Epithelial cell of prostate (primary cell): ENCODE measurements at regions not wholly inside any gene's neighbourhood (a gene's known extent, or its start where the extent isn't known, plus 50 kb on each side); places are given as distances from the start of the nearest gene placed in this dataset.

Experiments used
- DNase-seq: peaks from one replicate; pipeline ENCODE4 v3.0.0-alpha.2; 2011; ENCODE audit warnings: low read depth, low spot score
- H3K27ac ChIP-seq: fragments of 450-650 bp; 2 replicates; pipeline ENCODE4 v1.5.1; 2017; ENCODE audit warnings: mild to moderate bottlenecking

- DNase-seq = no peak
- no peak overlapping the region for H3K27ac ChIP-seq
Observed at GRCh38 chr1:201653233-201653632, 114.3 kb downstream of the NAV1 start.

- H3K27ac ChIP-seq = no peak overlapping the region
- no peak for DNase-seq
Observed at GRCh38 chr1:201653883-201654282, 115.0 kb downstream of the NAV1 start.

GRCh38 chr1:201655243-201655642, 116.3 kb downstream of the NAV1 start:
- no peak overlapping the region for H3K27ac ChIP-seq
- no peak for DNase-seq

- DNase-seq = no peak
- H3K27ac ChIP-seq = no peak overlapping the region
Observed at GRCh38 chr1:201655910-201656309, 117.0 kb downstream of the NAV1 start.

GRCh38 chr1:201656311-201657032, 117.5 kb downstream of the NAV1 start:
- H3K27ac ChIP-seq = no peak overlapping the region
- DNase-seq = no peak

- H3K27ac ChIP-seq = no peak overlapping the region
- no peak for DNase-seq
Observed at GRCh38 chr1:201659572-201659971, 120.6 kb downstream of the NAV1 start.

- no peak for DNase-seq
- no peak overlapping the region for H3K27ac ChIP-seq
Observed at GRCh38 chr1:201660931-201661822, 122.2 kb downstream of the NAV1 start.

- DNase-seq = no peak
- H3K27ac ChIP-seq = no peak overlapping the region
Observed at GRCh38 chr1:201661823-201662359, 123.0 kb downstream of the NAV1 start.

GRCh38 chr1:201662646-201663045, 123.7 kb downstream of the NAV1 start:
- no peak overlapping the region for H3K27ac ChIP-seq
- DNase-seq = no peak

GRCh38 chr1:201663491-201664113, 124.7 kb downstream of the NAV1 start:
- no peak overlapping the region for H3K27ac ChIP-seq
- no peak for DNase-seq

GRCh38 chr1:201665036-201665435, 126.1 kb downstream of the NAV1 start:
- H3K27ac ChIP-seq = no peak overlapping the region
- DNase-seq = no peak

- DNase-seq = no peak
- H3K27ac ChIP-seq = no peak overlapping the region
Observed at GRCh38 chr1:201666102-201666501, 127.2 kb downstream of the NAV1 start.

GRCh38 chr1:201666645-201667044, 127.7 kb downstream of the NAV1 start:
- H3K27ac ChIP-seq = no peak overlapping the region
- DNase-seq = no peak

GRCh38 chr1:201667479-201667878, 128.6 kb downstream of the NAV1 start:
- no peak for DNase-seq
- no peak overlapping the region for H3K27ac ChIP-seq

GRCh38 chr1:201670517-201670916, 131.6 kb downstream of the NAV1 start:
- DNase-seq = no peak
- H3K27ac ChIP-seq = no peak overlapping the region

- DNase-seq = no peak
- H3K27ac ChIP-seq = no peak overlapping the region
Observed at GRCh38 chr1:201672685-201673084, 133.8 kb downstream of the NAV1 start.

GRCh38 chr1:201673093-201673492, 134.2 kb downstream of the NAV1 start:
- no peak overlapping the region for H3K27ac ChIP-seq

GRCh38 chr1:201673915-201674314, 135.0 kb downstream of the NAV1 start:
- no peak overlapping the region for H3K27ac ChIP-seq
- no peak for DNase-seq

More at GRCh38 chr1:201673093-201673492, 134.2 kb downstream of the NAV1 start:
- DNase-seq = no peak

GRCh38 chr1:201675143-201675542, 136.2 kb downstream of the NAV1 start:
- no peak overlapping the region for H3K27ac ChIP-seq
- no peak for DNase-seq

GRCh38 chr1:201676197-201676596, 137.3 kb downstream of the NAV1 start:
- H3K27ac ChIP-seq = no peak overlapping the region
- no peak for DNase-seq

GRCh38 chr1:201676641-201677040, 137.7 kb downstream of the NAV1 start:
- DNase-seq = no peak
- H3K27ac ChIP-seq = no peak overlapping the region
